RWPE1 (cell line): ENCODE measurements at regions not wholly inside any gene's neighbourhood (a gene's known extent, or its start where the extent isn't known, plus 50 kb on each side); places are given as distances from the start of the nearest gene placed in this dataset.

Source experiments
- CTCF ChIA-PET: fragments of 350-600 bp; sonication (Branson Sonifier 250); formaldehyde crosslinking; extraction: SDS; loops from one replicate; lab custom pipeline; 2021; lab: Yijun Ruan, JAX
- POLR2A ChIA-PET: fragments of 400-600 bp; formaldehyde crosslinking; extraction: SDS; loops from one replicate; lab custom pipeline; 2020; ENCODE audit warnings: antibody characterized with exemption; ENCODE audit not compliant: low non-redundant PET; lab: Yijun Ruan, JAX
- DNase-seq: peaks from one replicate; pipeline ENCODE4 v3.0.0; 2012; ENCODE audit warnings: low spot score
- H3K27ac ChIP-seq: fragments of 450-650 bp; 2 replicates; pipeline ENCODE4 v1.5.1; 2017
- CTCF ChIP-seq: fragments of 450-650 bp; conservative IDR thresholded peaks from 2 replicates; pipeline ENCODE4 v1.5.1; 2017; ENCODE audit warnings: low read depth, mild to moderate bottlenecking

GRCh38 chr13:50213526-50213925 lies 198.3 kb downstream of the KCNRG start:
- ChIA-PET POLR2A (no interaction called here), CTCF (interaction anchor here (0.6 kb wide), 1 partner anchor 291 kb away, joined by 3 read pairs; no protein-coding TSS in a partner anchor)
- TF ChIP-seq CTCF = no peak
- DNase-seq = no peak
- H3K27ac ChIP-seq = no peak overlapping the region

- POLR2A ChIA-PET = no interaction called here
- CTCF ChIA-PET = no interaction called here
- no peak for DNase-seq
- no peak for TF ChIP-seq CTCF
- no peak overlapping the region for H3K27ac ChIP-seq
Measured at GRCh38 chr13:50214514-50214913, 199.3 kb downstream of the KCNRG start.

GRCh38 chr13:50215399-50215798 lies 200.2 kb downstream of the KCNRG start:
- no peak for DNase-seq
- ChIA-PET POLR2A (no interaction called here), CTCF (no interaction called here)
- no peak for TF ChIP-seq CTCF
- no peak overlapping the region for H3K27ac ChIP-seq

- H3K27ac ChIP-seq = no peak overlapping the region
- no peak for TF ChIP-seq CTCF
- ChIA-PET POLR2A (no interaction called here), CTCF (no interaction called here)
- DNase-seq = no peak
Measured at GRCh38 chr13:50219743-50220142, 204.5 kb downstream of the KCNRG start.

- POLR2A ChIA-PET = no interaction called here
- TF ChIP-seq CTCF = no peak
- DNase-seq = no peak
- H3K27ac ChIP-seq = no peak overlapping the region
- CTCF ChIA-PET = no interaction called here
Measured at GRCh38 chr13:50220938-50221337, 205.7 kb downstream of the KCNRG start.

GRCh38 chr13:50222569-50223332 lies 207.5 kb downstream of the KCNRG start:
- peak overlapping the region; percentile 89 for H3K27ac ChIP-seq
- ChIA-PET POLR2A (no interaction called here), CTCF (interaction anchor here (0.7 kb wide), 1 partner anchor 182 kb away, joined by 4 read pairs; no protein-coding TSS in a partner anchor)
- no peak for TF ChIP-seq CTCF
- peak; percentile 27 for DNase-seq
